ENCODE measurements at regions not wholly inside any gene's neighbourhood (a gene's known extent, or its start where the extent isn't known, plus 50 kb on each side); places are given as distances from the start of the nearest gene placed in this dataset.

GRCh38 chr18:73007915-73008308 lies 140.1 kb upstream of the NETO1 start:
- no peaks in the 10 kb centered on the region; the same call in 1 of the 2 replicates for H3K9me3 ChIP-seq (ENCODE audit: control insufficient read depth, insufficient read depth, low read length)
- no peak for DNase-seq (ENCODE audit: low read depth, low spot score)
- POLR2A ChIA-PET, result no interaction called here
- TF ChIP-seq CTCF (IDR thresholded peaks at IDR 0.05; ENCODE audit: low read depth, low read length), result no peak
- H3K27ac ChIP-seq (ENCODE audit: low read depth, low read length), result no peak overlapping the region
- H3K4me3 ChIP-seq (ENCODE audit: low read depth, low read length), result no peak overlapping the region
- CTCF ChIA-PET, result no interaction called here
- H3K27me3 ChIP-seq (ENCODE audit: control insufficient read depth, insufficient read depth, low read length), result no peaks in the 10 kb centered on the region

DNA sequence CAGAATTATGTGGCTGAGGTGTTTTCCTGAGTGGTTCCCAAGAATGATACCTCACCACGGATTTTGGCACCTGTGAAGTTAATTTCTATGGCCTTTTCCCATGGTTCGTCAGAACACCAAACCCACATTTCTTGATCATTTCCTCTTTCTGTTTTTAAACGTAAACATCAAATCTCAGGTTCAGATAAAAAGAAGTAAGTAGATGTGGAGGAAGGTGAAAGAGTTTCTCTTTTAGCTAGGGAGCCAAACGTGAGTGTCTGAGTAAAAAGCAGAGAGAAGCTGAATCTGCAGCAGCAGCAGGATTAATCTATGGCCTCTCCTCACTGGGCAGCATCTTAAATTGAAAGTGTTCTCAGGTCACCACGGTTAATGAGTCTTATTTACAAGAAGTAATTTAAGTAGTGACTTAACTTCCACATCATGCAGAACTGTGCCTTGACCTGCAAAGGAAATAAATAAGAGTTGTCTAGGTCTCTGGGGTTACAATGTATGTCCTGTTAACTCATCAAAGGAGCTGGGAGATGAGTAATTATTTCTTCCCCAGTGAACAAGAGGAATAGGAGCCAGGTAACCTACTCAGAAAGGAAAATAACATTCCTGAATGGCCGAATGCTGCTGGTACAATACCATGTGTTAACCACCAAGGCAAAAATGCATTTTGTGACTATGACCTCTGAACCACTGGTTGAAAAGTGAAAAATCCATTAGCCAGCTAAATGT lies 139.6 kb upstream of the NETO1 start:
- no peak for DNase-seq (ENCODE audit: low read depth, low spot score)
- H3K4me3 ChIP-seq (ENCODE audit: low read depth, low read length), result no peak overlapping the region
- TF ChIP-seq CTCF (IDR thresholded peaks at IDR 0.05; ENCODE audit: low read depth, low read length), result no peak
- no peak overlapping the region for H3K27ac ChIP-seq (ENCODE audit: low read depth, low read length)
- CTCF ChIA-PET, result no interaction called here
- no peaks in the 10 kb centered on the region for H3K27me3 ChIP-seq (ENCODE audit: control insufficient read depth, insufficient read depth, low read length)
- no peaks in the 10 kb centered on the region; the same call in 1 of the 2 replicates for H3K9me3 ChIP-seq (ENCODE audit: control insufficient read depth, insufficient read depth, low read length)
- POLR2A ChIA-PET, result no interaction called here

DNA sequence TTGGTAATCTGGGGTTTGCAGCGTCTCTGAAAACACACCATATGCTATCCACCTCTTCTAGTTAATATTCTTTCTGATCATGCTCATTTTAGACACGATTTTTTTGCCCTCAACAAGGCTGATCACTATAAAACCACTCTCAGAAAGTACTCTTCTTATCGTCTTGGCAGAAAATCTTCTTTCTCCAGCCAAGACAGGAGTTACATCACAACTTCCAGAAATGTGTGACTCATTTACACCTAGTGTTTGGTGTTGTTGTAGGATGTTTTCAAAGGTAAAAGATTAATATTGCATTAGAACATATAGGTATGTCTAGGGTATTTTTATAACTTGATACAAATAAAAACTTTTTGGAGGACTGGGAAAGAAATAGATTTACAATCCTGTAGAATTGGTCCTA lies 138.5 kb upstream of the NETO1 start:
- H3K4me3 ChIP-seq (ENCODE audit: low read depth, low read length), result no peak overlapping the region
- no peak for TF ChIP-seq CTCF (IDR thresholded peaks at IDR 0.05; ENCODE audit: low read depth, low read length)
- H3K27ac ChIP-seq (ENCODE audit: low read depth, low read length), result no peak overlapping the region
- H3K9me3 ChIP-seq (ENCODE audit: control insufficient read depth, insufficient read depth, low read length), result no peaks in the 10 kb centered on the region
- no peaks in the 10 kb centered on the region for H3K27me3 ChIP-seq (ENCODE audit: control insufficient read depth, insufficient read depth, low read length)
- DNase-seq (ENCODE audit: low read depth, low spot score), result no peak
- CTCF ChIA-PET, result no interaction called here
- POLR2A ChIA-PET, result no interaction called here

- no peak for TF ChIP-seq CTCF (IDR thresholded peaks at IDR 0.05; ENCODE audit: low read depth, low read length)
- Histone ChIP-seq H3K9me3 (ENCODE audit: control insufficient read depth, insufficient read depth, low read length) (no peaks in the 10 kb centered on the region), H3K27me3 (ENCODE audit: control insufficient read depth, insufficient read depth, low read length) (no peaks in the 10 kb centered on the region), H3K4me3 (ENCODE audit: low read depth, low read length) (no peak overlapping the region), H3K27ac (ENCODE audit: low read depth, low read length) (no peak overlapping the region)
- DNase-seq (ENCODE audit: low read depth, low spot score), result no peak
- POLR2A ChIA-PET, result no interaction called here
- CTCF ChIA-PET, result no interaction called here
Measured at GRCh38 chr18:73004260-73004659, 136.5 kb upstream of the NETO1 start.

- ChIA-PET CTCF (no interaction called here), POLR2A (no interaction called here)
Measured at GRCh38 chr18:72999971-73000607, 132.3 kb upstream of the NETO1 start.

More at GRCh38 chr18:72999971-73000607, 132.3 kb upstream of the NETO1 start:
- H3K4me3 ChIP-seq (ENCODE audit: low read depth, low read length), result no peak overlapping the region
- H3K9me3 ChIP-seq (ENCODE audit: control insufficient read depth, insufficient read depth, low read length), result no peaks in the 10 kb centered on the region
- no peak for TF ChIP-seq CTCF (IDR thresholded peaks at IDR 0.05; ENCODE audit: low read depth, low read length)
- H3K27ac ChIP-seq (ENCODE audit: low read depth, low read length), result no peak overlapping the region
- H3K27me3 ChIP-seq (ENCODE audit: control insufficient read depth, insufficient read depth, low read length), result no peaks in the 10 kb centered on the region
- DNase-seq (ENCODE audit: low read depth, low spot score), result no peak
